SK-N-SH (cell line): ENCODE measurements at regions not wholly inside any gene's neighbourhood (a gene's known extent, or its start where the extent isn't known, plus 50 kb on each side); places are given as distances from the start of the nearest gene placed in this dataset.

Experiments used
- CTCF ChIA-PET: fragments of 300-600, 350-600 bp; formaldehyde crosslinking; extraction: SDS; loops from one replicate; lab custom pipeline; 2021; lab: Yijun Ruan, JAX
- POLR2A ChIA-PET: fragments of 350-600 bp; sonication (Branson Sonifier 250); formaldehyde crosslinking; extraction: SDS; loops from one replicate; lab custom pipeline; 2020; ENCODE audit warnings: antibody characterized with exemption, inconsistent platforms; lab: Yijun Ruan, JAX
- DNase-seq: peaks from one replicate; pipeline ENCODE4 v3.0.0; 2012
- H2AFZ ChIP-seq: fragments of 200-600 bp; sonication (generic); 2 replicates; pipeline ENCODE4 v1.8.1; 2016; ENCODE audit warnings: antibody characterized with exemption, mild to moderate bottlenecking, low read depth
- H3F3A ChIP-seq: fragments of 200-600 bp; sonication (generic); replicated peaks from 2 replicates; pipeline ENCODE3; 2016; ENCODE audit warnings: antibody characterized with exemption, mild to moderate bottlenecking; ENCODE audit not compliant: insufficient read depth
- H3K27ac ChIP-seq, 2 experiments: fragments of 200-500 bp in 1 of 2; fragments of 200-600 bp in 1 of 2; sonication (Bioruptor generic) in 1 of 2; sonication (generic), shearing (Covaris generic) in 1 of 2; 2 replicates each; pipeline versions ENCODE4 v1.5.1 to v1.6.1; 2014 to 2016; ENCODE audit warnings: low read depth in 2 of 2, inconsistent platforms in 1 of 2, low read length in 1 of 2, mild to moderate bottlenecking in 1 of 2, mixed read lengths in 1 of 2
- H3K27me3 ChIP-seq: fragments of 200-600 bp; sonication (generic), shearing (Covaris generic); 2 replicates; pipeline ENCODE4 v1.6.1; 2016; ENCODE audit warnings: mixed run types; ENCODE audit not compliant: insufficient read depth
- H3K36me3 ChIP-seq, 2 experiments: fragments of 200-500 bp in 1 of 2; fragments of 200-600 bp in 1 of 2; sonication (Bioruptor generic) in 1 of 2; sonication (generic) in 1 of 2; replicated peaks in 1 of 2; 2 replicates each; pipeline versions ENCODE3 to v1.5.1; 2014 to 2016; ENCODE audit warnings: low read length in 1 of 2, mild to moderate bottlenecking in 1 of 2; ENCODE audit not compliant: insufficient read depth in 2 of 2, control insufficient read depth in 1 of 2
- H3K4me1 ChIP-seq, 2 experiments: fragments of 200-500 bp in 1 of 2; fragments of 200-600 bp in 1 of 2; sonication (Bioruptor generic) in 1 of 2; sonication (generic), shearing (Covaris generic) in 1 of 2; 2 replicates each; pipeline versions ENCODE4 v1.5.1 to v1.6.1; 2014 to 2016; ENCODE audit warnings: low read depth in 1 of 2, low read length in 1 of 2, mixed run types in 1 of 2; ENCODE audit not compliant: insufficient read depth in 2 of 2, control insufficient read depth in 1 of 2
- H3K4me2 ChIP-seq: fragments of 200-600 bp; sonication (generic), shearing (Covaris generic); 2 replicates; pipeline ENCODE4 v1.6.1; 2017; ENCODE audit warnings: mixed run types
- H3K4me3 ChIP-seq, 2 experiments: fragments of 200-500 bp in 1 of 2; fragments of 200-600 bp in 1 of 2; sonication (Bioruptor generic) in 1 of 2; sonication (generic), shearing (Covaris generic) in 1 of 2; 2 replicates each; pipeline versions ENCODE4 v1.5.1 to v1.8.1; 2014 to 2016; ENCODE audit warnings: low read depth in 2 of 2, inconsistent platforms in 1 of 2, low read length in 1 of 2, mild to moderate bottlenecking in 1 of 2, mixed read lengths in 1 of 2, moderate library complexity in 1 of 2
- H3K79me2 ChIP-seq: fragments of 200-600 bp; sonication (generic); 2 replicates; pipeline ENCODE4 v1.8.1; 2017; ENCODE audit warnings: mild to moderate bottlenecking; ENCODE audit not compliant: insufficient read depth
- H3K9ac ChIP-seq: fragments of 200-600 bp; sonication (generic); 2 replicates; pipeline ENCODE4 v1.6.1; 2017; ENCODE audit warnings: mixed run types
- H3K9me2 ChIP-seq: fragments of 200-600 bp; sonication (generic); 2 replicates; pipeline ENCODE4 v1.6.1; 2017; ENCODE audit warnings: mixed run types
- H3K9me3 ChIP-seq: fragments of 200-600 bp; sonication (generic); 2 replicates; pipeline ENCODE4 v1.6.1; 2017; ENCODE audit warnings: mixed run types, mild to moderate bottlenecking, moderate library complexity
- H4K20me1 ChIP-seq: fragments of 200-600 bp; sonication (generic); 2 replicates; pipeline ENCODE4 v1.6.1; 2017; ENCODE audit warnings: mild to moderate bottlenecking, mixed run types; ENCODE audit not compliant: insufficient read depth
- ELF1 ChIP-seq: IDR thresholded peaks from 2 replicates; pipeline ENCODE4 v1.4.0; 2012
- EP300 ChIP-seq, 2 experiments: IDR thresholded peaks; 2 replicates each; pipeline versions ENCODE4 v1.4.0 to v1.6.1; 2012; ENCODE audit warnings: borderline replicate concordance in 1 of 2, low read depth in 1 of 2, low read length in 1 of 2
- FOSL2 ChIP-seq: IDR thresholded peaks from 2 replicates; pipeline ENCODE4 v1.4.0; 2012; ENCODE audit warnings: low read depth, mild to moderate bottlenecking, moderate library complexity, borderline replicate concordance
- JUND ChIP-seq: IDR thresholded peaks from 2 replicates; pipeline ENCODE4 v1.4.0; 2012
- NRF1 ChIP-seq: IDR thresholded peaks from 2 replicates; pipeline ENCODE4 v1.6.1; 2012; ENCODE audit warnings: low read depth, mild to moderate bottlenecking, low read length
- POLR2AphosphoS5 ChIP-seq: IDR thresholded peaks from 2 replicates; pipeline ENCODE4 v1.6.1; 2012; ENCODE audit warnings: low read depth, low read length
- RAD21 ChIP-seq: IDR thresholded peaks from 2 replicates; pipeline ENCODE4 v1.6.1; 2012; ENCODE audit warnings: mild to moderate bottlenecking, low read length
- RCOR1 ChIP-seq: fragments of 150-350 bp; IDR thresholded peaks from 2 replicates; pipeline ENCODE4 v1.6.1; 2017; ENCODE audit warnings: antibody characterized with exemption, low read length
- RXRA ChIP-seq: IDR thresholded peaks from 2 replicates; pipeline ENCODE4 v1.4.0; 2012; ENCODE audit warnings: low read depth, mild to moderate bottlenecking, borderline replicate concordance
- SIN3A ChIP-seq: IDR thresholded peaks from 2 replicates; pipeline ENCODE4 v1.6.1; 2012; ENCODE audit warnings: low read depth, mild to moderate bottlenecking, low read length, moderate library complexity, borderline replicate concordance
- SMC3 ChIP-seq: IDR thresholded peaks from 2 replicates; pipeline ENCODE4 v1.6.1; 2012; ENCODE audit warnings: low read depth, low read length, improper control_type of control experiment
- TAF1 ChIP-seq: IDR thresholded peaks from 2 replicates; pipeline ENCODE4 v1.6.1; 2012; ENCODE audit warnings: low read depth, mild to moderate bottlenecking, low read length, moderate library complexity, borderline replicate concordance
- TCF12 ChIP-seq: IDR thresholded peaks from 2 replicates; pipeline ENCODE4 v1.4.0; 2012
- WGBS: methylation state at CpG from one replicate; pipeline ENCODE4 v1.1.6; 2017; ENCODE audit warnings: low lambda C conversion rate; 5-methylcytosine and 5-hydroxymethylcytosine counted together
- TF ChIP-seq, protein P1 (sequence below): IDR thresholded peaks from 2 replicates; pipeline ENCODE4 v1.6.1; 2012; ENCODE audit warnings: mild to moderate bottlenecking, low read depth, low read length, moderate library complexity
- TF ChIP-seq, protein P2 (sequence below): IDR thresholded peaks from 2 replicates; pipeline ENCODE4; 2012
- TF ChIP-seq, protein P3 (sequence below): fragments of 200-600 bp; sonication (generic); IDR thresholded peaks from 2 replicates; pipeline ENCODE4 v1.6.1; 2017; ENCODE audit warnings: antibody characterized with exemption, mild to moderate bottlenecking, moderate library complexity
- TF ChIP-seq, protein P4 (sequence below): fragments of 150-350 bp; IDR thresholded peaks from 2 replicates; pipeline ENCODE4 v1.6.1; 2016; ENCODE audit warnings: mild to moderate bottlenecking, low read depth, low read length

DNA sequence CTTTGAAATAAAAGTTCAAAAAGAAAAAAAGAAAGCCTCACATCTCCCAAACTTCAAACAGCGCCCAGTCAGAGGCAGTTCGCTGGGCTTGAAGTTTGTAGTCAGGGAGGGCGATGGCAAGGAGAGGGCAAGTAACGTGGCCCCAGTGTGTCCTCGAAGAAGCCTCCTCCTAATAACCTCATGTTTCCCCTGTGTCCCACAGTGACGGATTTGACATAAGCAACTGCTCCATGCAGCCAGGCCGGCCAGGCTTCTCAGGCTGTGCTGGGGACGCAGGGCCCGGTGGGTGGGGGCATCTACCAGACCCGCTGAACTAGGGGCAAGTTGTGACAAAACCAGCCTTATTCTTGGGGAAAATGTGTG is 172.2 kb downstream of the ERCC6L2 start:
- TF ChIP-seq, protein P1, sequence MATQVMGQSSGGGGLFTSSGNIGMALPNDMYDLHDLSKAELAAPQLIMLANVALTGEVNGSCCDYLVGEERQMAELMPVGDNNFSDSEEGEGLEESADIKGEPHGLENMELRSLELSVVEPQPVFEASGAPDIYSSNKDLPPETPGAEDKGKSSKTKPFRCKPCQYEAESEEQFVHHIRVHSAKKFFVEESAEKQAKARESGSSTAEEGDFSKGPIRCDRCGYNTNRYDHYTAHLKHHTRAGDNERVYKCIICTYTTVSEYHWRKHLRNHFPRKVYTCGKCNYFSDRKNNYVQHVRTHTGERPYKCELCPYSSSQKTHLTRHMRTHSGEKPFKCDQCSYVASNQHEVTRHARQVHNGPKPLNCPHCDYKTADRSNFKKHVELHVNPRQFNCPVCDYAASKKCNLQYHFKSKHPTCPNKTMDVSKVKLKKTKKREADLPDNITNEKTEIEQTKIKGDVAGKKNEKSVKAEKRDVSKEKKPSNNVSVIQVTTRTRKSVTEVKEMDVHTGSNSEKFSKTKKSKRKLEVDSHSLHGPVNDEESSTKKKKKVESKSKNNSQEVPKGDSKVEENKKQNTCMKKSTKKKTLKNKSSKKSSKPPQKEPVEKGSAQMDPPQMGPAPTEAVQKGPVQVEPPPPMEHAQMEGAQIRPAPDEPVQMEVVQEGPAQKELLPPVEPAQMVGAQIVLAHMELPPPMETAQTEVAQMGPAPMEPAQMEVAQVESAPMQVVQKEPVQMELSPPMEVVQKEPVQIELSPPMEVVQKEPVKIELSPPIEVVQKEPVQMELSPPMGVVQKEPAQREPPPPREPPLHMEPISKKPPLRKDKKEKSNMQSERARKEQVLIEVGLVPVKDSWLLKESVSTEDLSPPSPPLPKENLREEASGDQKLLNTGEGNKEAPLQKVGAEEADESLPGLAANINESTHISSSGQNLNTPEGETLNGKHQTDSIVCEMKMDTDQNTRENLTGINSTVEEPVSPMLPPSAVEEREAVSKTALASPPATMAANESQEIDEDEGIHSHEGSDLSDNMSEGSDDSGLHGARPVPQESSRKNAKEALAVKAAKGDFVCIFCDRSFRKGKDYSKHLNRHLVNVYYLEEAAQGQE = no peak
- TF ChIP-seq, protein P2, sequence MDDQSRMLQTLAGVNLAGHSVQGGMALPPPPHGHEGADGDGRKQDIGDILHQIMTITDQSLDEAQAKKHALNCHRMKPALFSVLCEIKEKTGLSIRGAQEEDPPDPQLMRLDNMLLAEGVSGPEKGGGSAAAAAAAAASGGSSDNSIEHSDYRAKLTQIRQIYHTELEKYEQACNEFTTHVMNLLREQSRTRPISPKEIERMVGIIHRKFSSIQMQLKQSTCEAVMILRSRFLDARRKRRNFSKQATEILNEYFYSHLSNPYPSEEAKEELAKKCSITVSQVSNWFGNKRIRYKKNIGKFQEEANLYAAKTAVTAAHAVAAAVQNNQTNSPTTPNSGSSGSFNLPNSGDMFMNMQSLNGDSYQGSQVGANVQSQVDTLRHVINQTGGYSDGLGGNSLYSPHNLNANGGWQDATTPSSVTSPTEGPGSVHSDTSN = no peak
- TF ChIP-seq, protein P3, sequence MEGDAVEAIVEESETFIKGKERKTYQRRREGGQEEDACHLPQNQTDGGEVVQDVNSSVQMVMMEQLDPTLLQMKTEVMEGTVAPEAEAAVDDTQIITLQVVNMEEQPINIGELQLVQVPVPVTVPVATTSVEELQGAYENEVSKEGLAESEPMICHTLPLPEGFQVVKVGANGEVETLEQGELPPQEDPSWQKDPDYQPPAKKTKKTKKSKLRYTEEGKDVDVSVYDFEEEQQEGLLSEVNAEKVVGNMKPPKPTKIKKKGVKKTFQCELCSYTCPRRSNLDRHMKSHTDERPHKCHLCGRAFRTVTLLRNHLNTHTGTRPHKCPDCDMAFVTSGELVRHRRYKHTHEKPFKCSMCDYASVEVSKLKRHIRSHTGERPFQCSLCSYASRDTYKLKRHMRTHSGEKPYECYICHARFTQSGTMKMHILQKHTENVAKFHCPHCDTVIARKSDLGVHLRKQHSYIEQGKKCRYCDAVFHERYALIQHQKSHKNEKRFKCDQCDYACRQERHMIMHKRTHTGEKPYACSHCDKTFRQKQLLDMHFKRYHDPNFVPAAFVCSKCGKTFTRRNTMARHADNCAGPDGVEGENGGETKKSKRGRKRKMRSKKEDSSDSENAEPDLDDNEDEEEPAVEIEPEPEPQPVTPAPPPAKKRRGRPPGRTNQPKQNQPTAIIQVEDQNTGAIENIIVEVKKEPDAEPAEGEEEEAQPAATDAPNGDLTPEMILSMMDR = no peak
- TF ChIP-seq ELF1 = no peak
- no peak for TF ChIP-seq SIN3A
- TF ChIP-seq, protein P4, sequence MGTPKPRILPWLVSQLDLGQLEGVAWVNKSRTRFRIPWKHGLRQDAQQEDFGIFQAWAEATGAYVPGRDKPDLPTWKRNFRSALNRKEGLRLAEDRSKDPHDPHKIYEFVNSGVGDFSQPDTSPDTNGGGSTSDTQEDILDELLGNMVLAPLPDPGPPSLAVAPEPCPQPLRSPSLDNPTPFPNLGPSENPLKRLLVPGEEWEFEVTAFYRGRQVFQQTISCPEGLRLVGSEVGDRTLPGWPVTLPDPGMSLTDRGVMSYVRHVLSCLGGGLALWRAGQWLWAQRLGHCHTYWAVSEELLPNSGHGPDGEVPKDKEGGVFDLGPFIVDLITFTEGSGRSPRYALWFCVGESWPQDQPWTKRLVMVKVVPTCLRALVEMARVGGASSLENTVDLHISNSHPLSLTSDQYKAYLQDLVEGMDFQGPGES = no peak
- TF ChIP-seq SMC3 = no peak
- TF ChIP-seq NRF1 = no peak
- Histone ChIP-seq H3F3A (no peaks in the 10 kb centered on the region), H3K4me1 (no peaks in the 10 kb centered on the region; a peak in 1 of 4 replicates), H3K9me3 (no peaks in the 10 kb centered on the region), H3K79me2 (no peaks in the 10 kb centered on the region), H2AFZ (no peak overlapping the region), H3K4me3 (no peak overlapping the region), H3K9ac (no peak overlapping the region), H3K27ac (no peak overlapping the region), H3K27me3 (peaks cover 9% of the 10 kb centered on the region; the same call in 1 of the 2 replicates), H4K20me1 (no peaks in the 10 kb centered on the region), H3K36me3 (no peaks in the 10 kb centered on the region), H3K9me2 (no peaks in the 10 kb centered on the region), H3K4me2 (no peak overlapping the region)
- ChIA-PET POLR2A (no interaction called here), CTCF (interaction anchor here (1.5 kb wide), 1 partner anchor 23 kb away, joined by 3 read pairs; no protein-coding TSS in a partner anchor)
- DNase-seq = no peak
- 66% methylated on average over 9 of the region's 10 CpGs for WGBS

DNA sequence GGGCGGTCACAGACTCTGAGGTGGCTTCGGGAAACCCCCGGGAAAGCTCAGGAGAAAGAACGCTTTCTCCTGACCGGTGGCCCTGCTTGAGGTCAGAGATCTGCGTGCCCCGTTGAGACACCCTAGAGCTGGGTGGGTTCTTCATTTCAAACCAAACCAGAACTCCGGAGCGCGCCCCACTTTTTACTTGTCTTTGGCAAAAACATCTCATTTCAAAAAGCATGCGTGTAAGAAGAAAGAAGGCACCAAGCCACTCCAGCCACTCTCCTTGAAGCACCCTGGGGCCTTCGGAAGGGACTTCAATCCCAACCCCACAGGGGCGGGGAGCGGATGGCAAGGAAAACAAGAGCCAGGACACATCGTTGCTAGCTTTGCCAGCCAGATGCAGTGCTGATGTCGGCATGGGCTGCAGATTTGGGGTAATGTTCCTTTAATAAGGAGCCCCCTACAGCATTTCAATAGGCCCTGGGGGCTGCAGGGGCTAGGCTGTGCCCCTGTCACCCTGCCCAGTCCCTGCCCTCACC is 171.7 kb downstream of the ERCC6L2 start:
- Histone ChIP-seq H3K9ac (no peak overlapping the region), H3K4me2 (no peak overlapping the region), H3K4me3 (no peak overlapping the region), H3K27ac (no peak overlapping the region), H3K9me2 (no peaks in the 10 kb centered on the region), H3F3A (no peaks in the 10 kb centered on the region), H3K36me3 (no peaks in the 10 kb centered on the region), H4K20me1 (no peaks in the 10 kb centered on the region), H3K27me3 (peaks cover 9% of the 10 kb centered on the region; the same call in 1 of the 2 replicates), H3K79me2 (no peaks in the 10 kb centered on the region), H3K9me3 (no peaks in the 10 kb centered on the region), H2AFZ (no peak overlapping the region), H3K4me1 (no peaks in the 10 kb centered on the region; a peak in 1 of 4 replicates)
- CTCF ChIA-PET = no interaction called here
- POLR2A ChIA-PET = no interaction called here
- TF ChIP-seq SIN3A (no peak), RAD21 (no peak), TCF12 (no peak), JUND (no peak), RXRA (no peak), EP300 (IDR thresholded peaks at IDR 0.05; ENCODE audit: borderline replicate concordance in 1 of 2, low read depth in 1 of 2, low read length in 1 of 2) (no peak), TAF1 (no peak), RCOR1 (no peak), FOSL2 (no peak), POLR2AphosphoS5 (no peak)
- TF ChIP-seq, protein P4 = no peak
- TF ChIP-seq, protein P3 = no peak
- 81% methylated on average over 16 of the region's 16 CpGs for WGBS
- DNase-seq = no peak
